ENCODE measurements at regions not wholly inside any gene's neighbourhood (a gene's known extent, or its start where the extent isn't known, plus 50 kb on each side); places are given as distances from the start of the nearest gene placed in this dataset.
"Not testable (repeated sequence)": the region's sequence is repeated elsewhere in the genome, so short reads cannot be mapped to it uniquely, and the experiment has no call there.

GRCh38 chr22:25478528-25478927 is 85.9 kb upstream of the GRK3 start:
- no peak for TF ChIP-seq POLR2A (IDR thresholded peaks at IDR 0.05)
- TF ChIP-seq CTCF (IDR thresholded peaks at IDR 0.05), result no peak
- intact Hi-C loops (cut with DNase I), result loop anchor here in 1 of 2 donors (10.0 kb wide), 1 partner anchor 286 kb away; no protein-coding TSS in a partner anchor
- no peak for DNase-seq
- 79% methylated on average over 2 of the region's 2 CpGs for WGBS (ENCODE audit: insufficient coverage, low coverage, low lambda C conversion rate, missing lambda C conversion rate)
- Histone ChIP-seq H3K27me3 (no peaks in the 10 kb centered on the region), H3K36me3 (no peaks in the 10 kb centered on the region), H3K4me3 (no peak overlapping the region), H3K4me1 (peaks cover 0 to 7% (median 0%) of the 10 kb centered on the region in 4 donors), H3K27ac (no peak overlapping the region), H3K9me3 (no peaks in the 10 kb centered on the region)
- no peak for ATAC-seq

GRCh38 chr22:25480868-25481267 is 83.6 kb upstream of the GRK3 start:
- H3K9me3 ChIP-seq; H3K27ac ChIP-seq; DNase-seq; H3K4me1 ChIP-seq; H3K36me3 ChIP-seq; H3K27me3 ChIP-seq; H3K4me3 ChIP-seq; intact Hi-C loops (cut with DNase I); ATAC-seq: not testable (repeated sequence)
- WGBS (ENCODE audit: insufficient coverage, low coverage, low lambda C conversion rate, missing lambda C conversion rate), result 92% methylated on average over 2 of the region's 5 CpGs

- Histone ChIP-seq H3K4me1 (peaks cover 0 to 10% (median 0%) of the 10 kb centered on the region in 4 donors), H3K27me3 (no peaks in the 10 kb centered on the region), H3K9me3 (no peaks in the 10 kb centered on the region), H3K4me3 (no peak overlapping the region), H3K36me3 (peaks cover 0 to 3% (median 0%) of the 10 kb centered on the region in 4 donors), H3K27ac (no peak overlapping the region)
- ATAC-seq, result no peak
- TF ChIP-seq POLR2A (IDR thresholded peaks at IDR 0.05), result no peak
- TF ChIP-seq CTCF (IDR thresholded peaks at IDR 0.05), result no peak
- no peak for DNase-seq
- WGBS (ENCODE audit: insufficient coverage, low coverage, low lambda C conversion rate, missing lambda C conversion rate), result 94% methylated on average over 4 of the region's 5 CpGs
- intact Hi-C loops (cut with DNase I), result no loop called here
Measured at GRCh38 chr22:25482091-25482760, 82.2 kb upstream of the GRK3 start.

- 47% methylated on average over 2 of the region's 3 CpGs for WGBS (ENCODE audit: insufficient coverage, low coverage, low lambda C conversion rate, missing lambda C conversion rate)
- Histone ChIP-seq H3K27ac (no peak overlapping the region), H3K27me3 (no peaks in the 10 kb centered on the region), H3K4me3 (no peak overlapping the region), H3K9me3 (no peaks in the 10 kb centered on the region), H3K4me1 (peaks cover 0 to 10% (median 0%) of the 10 kb centered on the region in 4 donors), H3K36me3 (peaks cover 0 to 3% (median 0%) of the 10 kb centered on the region in 4 donors)
- TF ChIP-seq POLR2A (IDR thresholded peaks at IDR 0.05), result no peak
- TF ChIP-seq CTCF (IDR thresholded peaks at IDR 0.05), result no peak
- intact Hi-C loops (cut with DNase I), result no loop called here
- DNase-seq, result peak in 1 of 3 donors; percentile 58
- ATAC-seq, result peak; percentile 45 to 77 (median 57)
Measured at GRCh38 chr22:25482868-25483639, 81.4 kb upstream of the GRK3 start.

- no peak for ATAC-seq
- Histone ChIP-seq H3K4me3 (no peak overlapping the region), H3K9me3 (no peaks in the 10 kb centered on the region), H3K36me3 (peaks cover 0 to 3% (median 0%) of the 10 kb centered on the region in 4 donors), H3K27me3 (no peaks in the 10 kb centered on the region), H3K27ac (no peak overlapping the region), H3K4me1 (peaks cover 0 to 10% (median 3%) of the 10 kb centered on the region in 4 donors)
- 88% methylated on average over 1 of the region's 1 CpG for WGBS (ENCODE audit: insufficient coverage, low coverage, low lambda C conversion rate, missing lambda C conversion rate)
- intact Hi-C loops (cut with DNase I), result no loop called here
- TF ChIP-seq CTCF (IDR thresholded peaks at IDR 0.05) (no peak), POLR2A (IDR thresholded peaks at IDR 0.05) (no peak)
- DNase-seq, result no peak
Measured at GRCh38 chr22:25483931-25484330, 80.5 kb upstream of the GRK3 start.
